ENCODE measurements at regions not wholly inside any gene's neighbourhood (a gene's known extent, or its start where the extent isn't known, plus 50 kb on each side); places are given as distances from the start of the nearest gene placed in this dataset.

GRCh38 chr4:160202802-160203201 is 1099.9 kb downstream of the RAPGEF2 start:
- no peak overlapping the region for H3K4me3 ChIP-seq (ENCODE audit: low read depth, low read length)
- DNase-seq (ENCODE audit: low read depth): no peak
- no peak for TF ChIP-seq CTCF (IDR thresholded peaks at IDR 0.05; ENCODE audit: insufficient read depth, low read length)

DNA sequence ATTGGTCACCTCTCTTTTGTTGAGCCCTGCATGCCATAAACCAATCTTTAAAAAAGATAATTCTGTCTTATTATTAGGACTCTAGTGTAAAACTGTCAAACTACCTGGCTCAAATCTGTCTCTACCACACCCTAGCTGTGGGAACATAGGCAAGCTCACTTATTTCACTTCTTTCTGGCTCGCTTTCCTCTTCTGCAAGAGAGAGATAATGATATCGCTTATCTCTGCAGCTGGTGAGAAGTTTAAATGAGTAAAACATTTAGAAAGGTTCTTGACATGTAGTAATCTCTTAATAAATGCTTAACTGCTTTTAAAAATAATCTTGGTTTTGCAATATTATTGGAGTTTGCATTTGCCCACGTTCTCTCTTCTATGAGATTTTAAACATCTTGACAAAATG is 1109.2 kb downstream of the RAPGEF2 start:
- TF ChIP-seq CTCF (IDR thresholded peaks at IDR 0.05; ENCODE audit: insufficient read depth, low read length): no peak
- no peak for DNase-seq (ENCODE audit: low read depth)
- H3K4me3 ChIP-seq (ENCODE audit: low read depth, low read length): no peak overlapping the region

DNA sequence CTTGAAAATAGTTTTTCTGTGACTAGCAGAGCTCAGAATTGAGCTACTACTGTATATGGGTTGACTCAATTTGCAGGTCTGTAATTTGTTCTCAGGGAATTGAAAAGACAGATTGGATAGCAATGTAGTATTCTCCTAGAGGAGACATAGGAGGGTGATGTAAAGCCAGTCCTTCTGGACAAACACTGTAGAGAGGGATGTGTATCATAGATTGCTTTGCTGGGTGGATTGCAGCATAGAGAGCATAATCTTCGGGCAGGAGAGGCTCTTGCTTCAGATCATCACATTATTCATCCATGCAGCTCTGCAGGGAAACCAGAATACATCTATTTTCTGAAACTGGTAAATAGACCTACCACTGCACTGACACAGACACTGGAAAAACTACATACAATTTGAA is 1110.5 kb downstream of the RAPGEF2 start:
- no peak for DNase-seq (ENCODE audit: low read depth)

DNA sequence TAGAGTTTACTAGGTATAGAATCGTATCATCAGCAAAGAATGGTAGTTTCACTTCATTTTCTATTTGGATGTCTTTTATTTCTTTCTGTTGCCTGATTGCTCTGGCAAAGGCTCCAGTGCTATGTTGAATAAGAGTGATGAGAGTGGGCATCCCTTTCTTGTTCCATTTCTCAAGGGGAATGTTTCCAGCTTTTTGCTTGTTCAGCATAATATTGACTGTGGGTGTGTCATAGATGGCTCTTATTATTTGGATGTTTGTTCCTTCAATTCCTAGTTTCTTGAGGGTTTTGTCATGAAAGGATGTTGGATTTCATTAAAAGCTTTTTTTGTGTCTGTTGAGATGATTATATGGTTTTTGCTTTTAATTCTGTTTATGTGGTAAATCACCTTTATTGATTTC is 1114.5 kb downstream of the RAPGEF2 start:
- DNase-seq (ENCODE audit: low read depth): no peak
- H3K4me3 ChIP-seq (ENCODE audit: low read depth, low read length): no peak overlapping the region
- TF ChIP-seq CTCF (IDR thresholded peaks at IDR 0.05; ENCODE audit: insufficient read depth, low read length): no peak

More for the DNA sequence above, 1110.5 kb downstream of the RAPGEF2 start:
- no peak overlapping the region for H3K4me3 ChIP-seq (ENCODE audit: low read depth, low read length)
- no peak for TF ChIP-seq CTCF (IDR thresholded peaks at IDR 0.05; ENCODE audit: insufficient read depth, low read length)

- H3K4me3 ChIP-seq (ENCODE audit: low read depth, low read length): no peak overlapping the region
- DNase-seq (ENCODE audit: low read depth): no peak
- TF ChIP-seq CTCF (IDR thresholded peaks at IDR 0.05; ENCODE audit: insufficient read depth, low read length): no peak
Observed at GRCh38 chr4:160224049-160224448, 1121.2 kb downstream of the RAPGEF2 start.

GRCh38 chr4:160233141-160233540 is 1130.3 kb downstream of the RAPGEF2 start:
- no peak for TF ChIP-seq CTCF (IDR thresholded peaks at IDR 0.05; ENCODE audit: insufficient read depth, low read length)

GRCh38 chr4:160235285-160235684 is 1132.4 kb downstream of the RAPGEF2 start:
- DNase-seq (ENCODE audit: low read depth): no peak
- H3K4me3 ChIP-seq (ENCODE audit: low read depth, low read length): no peak overlapping the region
- no peak for TF ChIP-seq CTCF (IDR thresholded peaks at IDR 0.05; ENCODE audit: insufficient read depth, low read length)

More at GRCh38 chr4:160233141-160233540, 1130.3 kb downstream of the RAPGEF2 start:
- no peak overlapping the region for H3K4me3 ChIP-seq (ENCODE audit: low read depth, low read length)
- DNase-seq (ENCODE audit: low read depth): no peak

Measured in fibroblast of the aortic adventitia (primary cell).